Upper lobe of left lung (tissue), 6 donors: ENCODE measurements at regions not wholly inside any gene's neighbourhood (a gene's known extent, or its start where the extent isn't known, plus 50 kb on each side); places are given as distances from the start of the nearest gene placed in this dataset.
"Not testable (repeated sequence)": the region's sequence is repeated elsewhere in the genome, so short reads cannot be mapped to it uniquely, and the experiment has no call there.

Experiments
- ATAC-seq, 2 donors: fragments of 200-7000 bp; cut with Tn5 transposase; one replicate each; pipeline ENCODE4 v1.9.1; 2022; ENCODE audit warnings: mild to moderate bottlenecking in 2 of 2, moderate library complexity in 2 of 2; ENCODE audit not compliant: low FRiP score in 2 of 2
- DNase-seq, 2 donors: peaks; one replicate each; pipeline ENCODE4 v3.0.0-alpha.2; 2019 to 2020
- H3K27ac ChIP-seq, 4 donors: fragments of 200-600 bp; sonication (generic); one replicate each; pipeline ENCODE4 v1.5.1; 2016 to 2019
- H3K27me3 ChIP-seq, 4 donors: fragments of 200-600 bp; sonication (generic); one replicate each; pipeline ENCODE4 v1.5.1; 2017 to 2019
- H3K36me3 ChIP-seq, 4 donors: fragments of 200-600 bp; sonication (generic); one replicate each; pipeline ENCODE4 v1.5.1; 2016 to 2019
- H3K4me1 ChIP-seq, 4 donors: fragments of 200-600 bp; sonication (generic); one replicate each; pipeline ENCODE4 v1.5.1; 2018 to 2019
- H3K4me3 ChIP-seq, 4 donors: fragments of 200-600 bp; sonication (generic); one replicate each; pipeline ENCODE4 v1.5.1; 2017 to 2019; ENCODE audit warnings: mild to moderate bottlenecking in 2 of 4, moderate library complexity in 1 of 4
- H3K9me3 ChIP-seq, 4 donors: fragments of 200-600 bp; sonication (generic); one replicate each; pipeline ENCODE4 v1.5.1; 2018 to 2019
- CTCF ChIP-seq, 6 experiments: fragments of 450-650 bp in 4 of 6; fragments of 200-600 bp in 2 of 6; sonication (generic) in 2 of 6; IDR thresholded peaks; one replicate each; pipeline ENCODE4 v1.5.1; 2016 to 2019; ENCODE audit warnings: antibody characterized with exemption in 6 of 6
- EP300 ChIP-seq, 4 donors: sonication (generic); formaldehyde crosslinking; IDR thresholded peaks; one replicate each; pipeline ENCODE4 v1.5.1; 2017; ENCODE audit warnings: antibody characterized with exemption in 4 of 4, control low read depth in 2 of 4
- POLR2A ChIP-seq, 4 donors: fragments of 450-650 bp; IDR thresholded peaks; one replicate each; pipeline ENCODE4 v1.5.1; 2016 to 2017; ENCODE audit warnings: antibody characterized with exemption in 4 of 4, mild to moderate bottlenecking in 2 of 4
- POLR2AphosphoS5 ChIP-seq, 2 donors: sonication (generic); formaldehyde crosslinking; IDR thresholded peaks; one replicate each; pipeline ENCODE4 v1.5.1; 2017; ENCODE audit warnings: antibody characterized with exemption in 2 of 2
- WGBS, 2 donors: methylation state at CpG; one replicate each; pipeline ENCODE4 v1.1.5; 2017 to 2018; 5-methylcytosine and 5-hydroxymethylcytosine counted together
- donor health status: DM: no; HTN: no; CAD: no; lungs with moderate emphysema.
- donor health status: DM: no; HTN: yes; CAD: no; lungs with severe emphysema.

- ATAC-seq: no peak
- Histone ChIP-seq H3K4me3 (no peak overlapping the region), H3K27me3 (no peaks in the 10 kb centered on the region), H3K4me1 (no peaks in the 10 kb centered on the region), H3K36me3 (no peaks in the 10 kb centered on the region), H3K9me3 (peaks cover 0 to 5% (median 0%) of the 10 kb centered on the region in 4 donors), H3K27ac (no peak overlapping the region)
- 75 to 88% methylated on average over 1 of the region's 1 CpG for WGBS, 2 donors
- TF ChIP-seq CTCF (IDR thresholded peaks at IDR 0.05): no peak
- no peak for TF ChIP-seq POLR2AphosphoS5 (IDR thresholded peaks at IDR 0.05)
- no peak for TF ChIP-seq POLR2A (IDR thresholded peaks at IDR 0.05)
- TF ChIP-seq EP300 (IDR thresholded peaks at IDR 0.05): no peak
- no peak for DNase-seq
Measured at GRCh38 chr6:68502946-68503345, 132.1 kb upstream of the ADGRB3 start.

- no peak overlapping the region for H3K4me3 ChIP-seq
- no peaks in the 10 kb centered on the region for H3K36me3 ChIP-seq
- H3K9me3 ChIP-seq: peaks cover 0 to 5% (median 0%) of the 10 kb centered on the region in 4 donors
- ATAC-seq (no peak), DNase-seq (no peak)
- H3K27ac ChIP-seq: no peak overlapping the region
- 74% methylated on average over 1 of the region's 1 CpG for WGBS, 2 donors
- H3K27me3 ChIP-seq: no peaks in the 10 kb centered on the region
- H3K4me1 ChIP-seq: no peaks in the 10 kb centered on the region
- no peak for TF ChIP-seq EP300 (IDR thresholded peaks at IDR 0.05)
Measured at GRCh38 chr6:68497927-68498326, 137.2 kb upstream of the ADGRB3 start.

DNA sequence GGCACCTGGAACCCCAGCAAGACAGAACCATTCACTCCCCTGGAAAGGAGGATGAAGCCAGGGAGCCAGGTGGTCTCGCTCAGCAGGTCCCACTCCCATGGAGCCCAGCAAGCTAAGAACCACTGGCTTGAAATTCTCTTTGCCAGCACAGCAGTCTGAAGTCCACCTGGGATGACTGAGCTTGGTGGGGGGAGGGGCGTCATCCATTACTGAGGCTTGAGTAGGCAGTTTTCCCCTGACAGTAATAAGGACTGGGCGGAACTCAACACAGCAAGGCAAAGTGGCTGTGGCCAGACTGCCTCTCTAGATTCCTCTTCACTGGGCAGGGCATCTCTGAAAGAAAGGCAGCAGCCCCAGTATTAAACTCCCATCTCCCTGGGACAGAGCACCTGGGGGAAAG, 140.2 kb upstream of the ADGRB3 start:
- not testable (repeated sequence) for H3K27ac ChIP-seq, H3K4me3 ChIP-seq, DNase-seq, H3K27me3 ChIP-seq, H3K36me3 ChIP-seq, ATAC-seq, H3K9me3 ChIP-seq, H3K4me1 ChIP-seq
- WGBS, 2 donors: 71 to 80% methylated on average over 1 to 3 of the region's 3 CpGs

DNA sequence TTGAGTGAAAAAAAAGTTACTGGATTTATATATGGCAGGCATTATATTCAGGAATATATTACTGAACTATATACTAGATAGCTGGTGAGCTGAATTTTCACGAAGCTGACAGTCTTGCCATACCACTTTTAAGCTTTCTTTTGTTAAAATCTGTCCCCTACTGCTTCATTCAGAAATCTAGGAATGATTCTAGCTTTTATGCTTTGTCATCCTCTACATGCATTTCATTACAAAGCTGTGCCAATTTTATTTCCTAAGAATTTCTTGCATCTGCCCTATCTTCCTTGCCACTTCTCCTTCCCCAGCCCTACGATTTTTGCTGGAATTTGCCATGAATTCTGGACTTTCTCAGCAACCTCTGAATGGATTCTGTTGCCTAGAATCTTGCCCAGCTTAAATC, 158.5 kb upstream of the ADGRB3 start:
- DNase-seq (no peak), ATAC-seq (no peak)
- WGBS, 2 donors: 47 to 54% methylated on average over 2 of the region's 2 CpGs
- no peaks in the 10 kb centered on the region for H3K36me3 ChIP-seq
- TF ChIP-seq CTCF (IDR thresholded peaks at IDR 0.05) (no peak), EP300 (IDR thresholded peaks at IDR 0.05) (no peak), POLR2A (IDR thresholded peaks at IDR 0.05) (no peak), POLR2AphosphoS5 (IDR thresholded peaks at IDR 0.05) (no peak)
- no peak overlapping the region for H3K4me3 ChIP-seq
- no peaks in the 10 kb centered on the region for H3K9me3 ChIP-seq
- H3K4me1 ChIP-seq: no peaks in the 10 kb centered on the region
- H3K27ac ChIP-seq: no peak overlapping the region
- H3K27me3 ChIP-seq: no peaks in the 10 kb centered on the region

GRCh38 chr6:68473433-68474210, 161.5 kb upstream of the ADGRB3 start:
- no peak for TF ChIP-seq CTCF (IDR thresholded peaks at IDR 0.05)
- ATAC-seq: no peak
- DNase-seq: no peak

GRCh38 chr6:68468244-68468884, 166.7 kb upstream of the ADGRB3 start:
- no peaks in the 10 kb centered on the region for H3K4me1 ChIP-seq
- H3K9me3 ChIP-seq: no peaks in the 10 kb centered on the region
- no peaks in the 10 kb centered on the region for H3K36me3 ChIP-seq
- no peak for ATAC-seq
- no peak for DNase-seq
- H3K27me3 ChIP-seq: no peaks in the 10 kb centered on the region
- no peak overlapping the region for H3K4me3 ChIP-seq
- 38 to 50% methylated on average over 4 of the region's 4 CpGs for WGBS, 2 donors
- no peak overlapping the region for H3K27ac ChIP-seq
- TF ChIP-seq EP300 (IDR thresholded peaks at IDR 0.05): no peak
- no peak for TF ChIP-seq POLR2A (IDR thresholded peaks at IDR 0.05)
- TF ChIP-seq CTCF (IDR thresholded peaks at IDR 0.05): no peak
- TF ChIP-seq POLR2AphosphoS5 (IDR thresholded peaks at IDR 0.05): no peak

More at GRCh38 chr6:68473433-68474210, 161.5 kb upstream of the ADGRB3 start:
- no peaks in the 10 kb centered on the region for H3K4me1 ChIP-seq
- no peak overlapping the region for H3K4me3 ChIP-seq
- no peaks in the 10 kb centered on the region for H3K36me3 ChIP-seq
- WGBS, 2 donors: 74 to 75% methylated on average over 5 of the region's 5 CpGs
- H3K27ac ChIP-seq: no peak overlapping the region
- no peaks in the 10 kb centered on the region for H3K27me3 ChIP-seq
- no peaks in the 10 kb centered on the region for H3K9me3 ChIP-seq
